GM18868 (cell line): ENCODE measurements at regions not wholly inside any gene's neighbourhood (a gene's known extent, or its start where the extent isn't known, plus 50 kb on each side); places are given as distances from the start of the nearest gene placed in this dataset.

Experiments used
- ATAC-seq: cut with Tn5 transposase; IDR thresholded peaks from one replicate; pipeline ENCODE4 v1.9.1; 2021; ENCODE audit warnings: mild to moderate bottlenecking, moderate library complexity; ENCODE audit not compliant: unreplicated experiment

DNA sequence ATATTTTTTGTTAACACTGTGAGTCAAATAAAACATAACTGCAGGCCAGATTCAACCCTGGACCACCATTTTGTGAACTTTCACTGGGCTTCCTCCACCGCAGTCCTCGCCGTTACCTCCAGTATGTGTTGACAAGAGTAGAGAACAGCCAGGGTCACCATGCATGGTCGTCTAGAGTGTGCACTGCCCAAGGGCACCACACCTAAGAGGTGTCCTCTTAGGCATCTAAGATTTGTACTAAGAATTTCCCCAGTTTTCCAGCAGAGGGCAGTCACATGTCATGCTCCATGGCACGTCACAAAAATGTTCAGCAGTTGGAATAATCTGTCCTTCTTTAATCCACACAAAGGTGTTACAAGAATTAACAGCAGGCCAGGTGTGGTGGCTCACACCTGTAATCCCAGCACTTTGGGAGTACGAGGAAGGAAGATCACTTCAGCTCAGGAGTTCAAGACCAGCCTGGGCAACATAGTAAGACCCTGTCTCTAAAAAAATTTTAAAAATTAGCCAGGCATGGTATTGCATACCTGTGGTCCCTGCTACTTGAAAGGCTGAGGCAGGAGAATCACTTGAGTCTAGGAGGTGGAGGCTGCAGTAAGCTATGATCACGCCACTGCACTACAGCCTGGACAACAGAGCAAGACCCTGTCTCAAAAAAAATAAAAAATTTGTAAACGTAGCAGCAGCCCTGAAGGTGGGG, 71.2 kb upstream of the FOXK1 start:
- ATAC-seq = peak; percentile 78

DNA sequence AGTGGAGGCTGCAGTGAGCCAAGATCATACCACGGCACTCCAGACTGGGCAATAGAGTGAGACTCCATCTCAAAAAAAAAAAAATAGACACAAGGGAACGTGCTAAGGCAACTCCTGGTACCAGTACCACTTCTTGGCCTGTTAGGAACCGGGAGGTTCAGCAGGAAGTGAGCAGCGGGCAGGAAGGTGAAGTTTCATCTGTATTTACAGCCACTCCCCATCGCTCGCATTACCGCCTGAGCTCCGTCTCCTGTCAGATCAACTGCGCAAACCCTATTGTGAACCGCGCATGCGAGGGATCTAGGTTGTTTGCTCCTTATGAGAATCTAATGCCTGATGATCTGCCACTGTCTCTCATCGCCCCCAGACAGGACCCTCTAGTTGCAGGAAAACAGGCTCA, 69.9 kb upstream of the FOXK1 start:
- ATAC-seq = no peak

DNA sequence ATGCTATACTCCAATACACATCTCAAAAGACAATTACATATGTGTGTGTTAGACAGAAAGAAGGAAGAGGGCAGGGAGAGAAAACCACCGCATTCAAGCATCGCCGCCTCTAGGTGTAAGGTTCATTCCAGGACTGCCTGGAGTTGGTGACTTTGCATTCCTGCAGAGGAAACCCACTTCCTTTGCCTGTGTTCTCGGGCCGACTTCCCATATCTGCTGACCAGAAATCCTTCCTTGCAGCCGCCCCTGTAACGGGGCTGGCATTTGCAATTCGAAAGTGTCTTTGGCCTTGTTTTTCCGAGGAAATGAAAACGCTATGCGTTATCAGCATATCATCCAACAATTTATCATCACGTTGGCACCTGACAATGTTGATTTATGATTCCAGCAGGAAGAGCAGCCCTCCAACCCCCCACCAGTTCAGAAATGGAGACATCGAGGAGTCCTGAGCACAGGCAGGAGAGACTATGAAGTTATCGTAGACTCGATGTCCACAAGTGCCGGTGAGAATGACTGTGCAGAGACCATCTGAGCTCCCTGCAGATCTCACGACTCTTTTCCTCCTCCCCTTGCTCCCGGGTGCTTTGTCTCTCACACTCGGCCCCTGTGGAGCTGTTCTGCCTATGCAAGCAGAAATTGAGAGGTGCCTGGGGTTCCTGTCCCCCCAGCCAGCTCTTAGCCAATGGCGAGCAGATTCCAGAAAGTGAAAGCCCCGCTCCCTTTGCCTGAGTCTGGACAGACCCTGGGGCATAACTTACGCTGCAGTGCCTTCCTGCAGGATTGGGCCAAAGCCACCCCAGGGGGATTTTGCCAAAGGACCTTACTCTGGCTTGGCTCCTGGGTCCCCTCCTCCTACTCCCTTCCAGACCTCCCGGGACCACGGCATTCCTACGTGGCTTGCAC, 68.9 kb upstream of the FOXK1 start:
- peak; percentile 39 for ATAC-seq

DNA sequence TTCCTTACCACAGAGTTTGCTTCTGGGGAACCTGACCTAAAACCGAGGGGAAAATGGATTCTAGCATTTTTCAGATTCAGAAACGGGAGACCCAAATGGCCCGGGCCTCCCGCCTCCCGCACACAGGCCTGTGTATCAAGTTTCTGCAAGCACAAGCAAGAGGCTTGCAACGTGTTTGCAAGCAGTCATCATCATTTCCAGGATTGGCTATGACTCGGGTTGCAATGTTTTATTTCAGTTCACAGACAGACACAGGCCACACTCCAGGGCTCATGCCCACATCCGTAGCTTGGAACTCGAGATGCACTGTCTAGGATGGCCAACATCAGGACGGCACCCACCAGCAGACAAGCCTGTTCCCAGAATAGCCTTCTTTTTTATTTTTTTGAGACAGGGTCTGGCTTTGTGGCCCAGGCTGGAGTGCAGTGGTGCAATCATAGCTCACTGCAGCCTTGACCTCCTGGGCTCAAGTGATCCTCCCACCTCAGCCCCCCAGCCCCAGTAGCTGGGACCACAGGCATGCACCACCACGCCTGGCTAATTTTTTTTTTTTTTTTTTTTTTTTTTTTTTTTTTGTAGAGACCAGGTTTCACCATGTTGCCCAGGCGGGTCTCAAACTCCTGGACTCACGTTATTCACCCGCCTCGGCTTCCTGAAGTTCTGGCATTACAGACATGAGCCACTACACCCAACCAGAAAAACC, 68.1 kb upstream of the FOXK1 start:
- ATAC-seq = no peak

DNA sequence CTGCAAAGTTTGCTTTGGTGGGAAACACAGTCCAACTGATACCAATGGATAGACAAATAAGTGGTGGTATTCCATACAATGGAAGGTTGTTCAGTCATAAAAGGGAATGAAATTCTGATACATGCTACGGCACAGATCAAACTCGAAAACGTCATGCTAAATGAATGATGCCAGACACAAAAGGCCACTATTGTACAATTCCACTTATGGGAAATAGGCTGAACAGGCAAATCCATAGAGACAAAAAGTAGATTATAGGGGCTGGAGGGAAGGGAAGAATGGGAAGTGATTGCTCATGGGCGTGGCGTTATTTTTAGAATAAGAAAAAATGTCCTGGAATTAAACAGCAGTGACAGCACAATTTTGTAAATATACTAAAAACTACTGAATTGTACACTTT, 66.0 kb upstream of the FOXK1 start:
- no peak for ATAC-seq

DNA sequence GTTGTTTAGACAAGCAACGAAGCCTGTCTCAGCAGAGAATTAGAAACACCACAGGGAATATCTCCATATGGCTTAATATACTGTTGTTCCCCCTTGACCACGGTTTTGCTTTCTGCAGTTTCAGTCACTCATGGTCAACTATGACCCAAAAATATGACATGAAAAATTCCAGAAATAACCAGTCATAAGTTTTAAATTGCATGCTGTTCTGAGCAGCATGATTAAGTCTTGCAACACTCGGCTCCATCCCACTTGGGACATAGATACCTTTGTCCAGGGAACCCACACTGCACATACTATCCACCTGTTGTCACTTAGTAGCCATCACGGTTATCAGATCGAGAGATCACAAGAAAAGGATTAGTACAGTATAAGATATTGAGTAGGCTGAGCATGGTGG, 60.7 kb upstream of the FOXK1 start:
- no peak for ATAC-seq

DNA sequence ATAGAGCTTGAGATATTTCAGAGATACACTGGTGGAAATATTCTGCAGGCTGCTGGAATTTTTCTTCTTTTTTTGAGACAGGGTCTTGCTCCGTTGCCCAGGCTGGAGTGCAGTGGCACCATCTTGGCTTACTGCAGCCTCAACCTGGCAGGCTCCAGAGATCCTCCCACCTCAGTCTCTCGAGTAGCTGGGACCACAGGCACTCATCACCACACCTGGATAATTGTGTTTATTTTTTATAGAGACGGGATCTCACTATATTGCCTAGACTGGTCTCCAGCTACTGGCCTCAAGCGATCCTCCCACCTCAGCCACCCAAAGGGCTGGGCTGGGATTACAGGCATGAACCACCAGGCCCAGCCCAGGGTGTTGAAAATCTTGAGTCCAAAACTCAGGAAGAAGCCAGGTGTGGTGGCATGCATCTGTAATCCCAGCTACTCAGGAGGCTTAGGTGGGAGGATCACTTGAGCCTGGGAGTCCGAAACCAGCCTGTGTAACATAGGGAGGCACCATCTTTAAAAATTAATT, 55.7 kb upstream of the FOXK1 start:
- ATAC-seq = no peak

DNA sequence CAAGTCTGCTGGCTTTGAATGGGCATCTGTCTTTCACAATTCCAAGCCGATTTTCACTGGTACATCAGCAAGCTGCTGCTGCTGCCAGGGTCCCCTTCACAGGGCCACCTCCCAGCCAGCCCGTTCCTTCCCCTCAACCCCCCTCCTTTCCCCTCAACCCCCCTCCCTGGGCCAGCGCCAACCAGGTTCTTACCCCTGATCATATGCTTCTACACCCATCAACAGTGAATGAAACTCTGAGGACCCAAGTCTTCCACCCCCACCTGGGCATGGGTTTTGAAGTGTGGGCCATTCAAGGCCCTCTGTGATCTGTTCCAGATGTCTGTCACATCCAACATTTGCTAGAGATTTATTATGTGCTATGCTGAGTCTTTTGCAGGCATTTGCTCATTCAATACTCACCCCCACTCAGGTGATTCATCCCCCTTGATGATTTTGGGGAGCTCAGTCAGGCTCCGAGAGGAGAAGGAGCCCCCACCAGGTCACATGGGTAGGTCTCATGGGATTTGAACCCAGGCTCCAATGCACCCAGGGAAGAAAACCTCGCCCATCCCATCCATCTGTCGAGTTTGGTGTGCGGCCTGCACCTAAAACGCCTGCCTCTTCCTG, 52.7 kb upstream of the FOXK1 start:
- no peak for ATAC-seq

DNA sequence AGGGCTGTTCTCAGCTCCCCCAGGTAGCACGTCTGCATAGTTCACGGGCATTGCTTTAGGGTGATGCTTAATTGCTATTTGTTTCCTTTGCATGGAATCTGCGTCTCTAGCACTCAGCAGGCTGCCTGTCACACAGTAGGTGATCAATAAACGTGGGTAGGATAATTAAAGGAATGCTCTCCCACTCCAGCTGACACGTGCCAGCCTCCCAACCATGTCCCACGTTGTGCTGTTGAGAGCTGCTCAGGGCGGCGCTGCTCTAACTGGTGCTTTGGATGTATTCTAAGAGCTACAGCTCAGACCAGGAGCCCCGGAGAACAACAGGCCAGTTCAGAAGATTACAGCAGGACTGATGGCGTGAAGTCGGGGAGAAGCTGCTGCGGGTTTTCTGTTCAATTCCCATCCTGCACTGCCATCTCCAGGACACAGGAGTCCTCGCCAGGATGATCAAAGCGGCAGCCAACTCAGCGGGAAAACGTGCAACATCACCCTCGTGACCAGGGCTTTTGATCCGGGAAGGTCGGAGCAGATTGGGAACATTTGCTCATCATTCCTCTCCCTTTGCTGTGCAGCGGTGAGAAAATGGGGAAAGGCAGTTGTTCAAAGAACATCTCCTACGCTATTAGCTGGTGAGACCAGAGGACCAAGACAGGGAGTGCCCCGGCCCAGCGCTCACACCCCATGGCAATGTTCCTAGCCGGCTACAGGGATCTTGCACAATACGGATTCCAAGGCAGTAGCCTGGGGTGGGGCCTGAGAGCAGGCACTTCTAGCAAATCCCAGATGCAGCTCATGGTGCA, 50.5 kb upstream of the FOXK1 start:
- no peak for ATAC-seq
